Panc1 (cell line): ENCODE measurements at regions not wholly inside any gene's neighbourhood (a gene's known extent, or its start where the extent isn't known, plus 50 kb on each side); places are given as distances from the start of the nearest gene placed in this dataset.

Source experiments
- POLR2AphosphoS5 ChIP-seq: IDR thresholded peaks from 2 replicates; pipeline ENCODE4 v1.6.1; 2012; ENCODE audit warnings: mild to moderate bottlenecking, low read depth, low read length, moderate library complexity
- SIN3A ChIP-seq: IDR thresholded peaks from 2 replicates; pipeline ENCODE4 v1.6.1; 2012; ENCODE audit warnings: low read depth, mild to moderate bottlenecking, low read length, moderate library complexity, borderline replicate concordance; ENCODE audit not compliant: insufficient read depth
- TCF7L2 ChIP-seq: IDR thresholded peaks from 2 replicates; pipeline ENCODE4 v1.6.1; 2011; ENCODE audit warnings: mild to moderate bottlenecking, low read depth, low read length, inconsistent platforms
- TF ChIP-seq, protein P1 (sequence below): fragments of 450-650 bp; IDR thresholded peaks from 2 replicates; pipeline ENCODE4 v1.5.1; 2017; ENCODE audit warnings: mild to moderate bottlenecking
- TF ChIP-seq, protein P2 (sequence below), 2 experiments: IDR thresholded peaks; 2 replicates each; pipeline ENCODE4 v1.6.1; 2011 to 2012; ENCODE audit warnings: low read depth in 2 of 2, control low read depth in 1 of 2, low read length in 1 of 2, mild to moderate bottlenecking in 1 of 2, moderate library complexity in 1 of 2; ENCODE audit not compliant: insufficient read depth in 1 of 2

DNA sequence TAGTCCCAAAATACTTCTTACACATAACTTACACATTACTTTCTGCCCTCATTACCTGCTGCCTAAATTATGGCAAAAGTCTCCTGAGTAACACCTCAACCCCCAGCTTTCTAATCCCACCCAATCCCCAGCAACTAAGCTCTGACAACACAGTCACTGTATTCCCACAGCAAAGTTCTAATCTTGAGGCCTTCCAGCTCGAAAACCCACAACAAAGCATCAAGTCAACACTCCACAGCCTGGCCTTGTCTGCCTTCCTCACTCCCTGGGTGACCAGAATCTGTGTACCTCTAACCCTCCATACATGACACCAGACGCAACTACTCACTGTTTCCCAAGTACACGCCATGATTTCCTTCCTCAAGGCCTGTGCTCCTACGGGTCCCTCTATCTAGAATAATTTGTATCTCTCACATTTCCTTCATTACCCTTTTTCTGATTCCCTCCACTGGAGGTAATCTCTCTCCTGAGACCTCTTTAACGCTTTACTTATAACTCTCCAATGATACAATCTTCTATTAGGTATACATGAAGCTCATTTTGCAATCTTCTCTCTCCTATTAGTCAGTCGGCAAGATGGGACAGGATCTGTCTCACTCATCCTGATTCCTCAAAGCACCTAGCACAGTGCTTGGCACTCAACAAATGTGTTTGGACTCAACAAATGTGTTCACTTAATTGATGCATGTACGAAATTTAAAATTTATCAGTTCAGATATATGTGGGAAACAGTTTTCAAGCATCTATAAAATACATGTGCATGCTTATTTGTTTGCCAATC lies 87.6 kb upstream of the DOCK9 start:
- TF ChIP-seq, protein P1, sequence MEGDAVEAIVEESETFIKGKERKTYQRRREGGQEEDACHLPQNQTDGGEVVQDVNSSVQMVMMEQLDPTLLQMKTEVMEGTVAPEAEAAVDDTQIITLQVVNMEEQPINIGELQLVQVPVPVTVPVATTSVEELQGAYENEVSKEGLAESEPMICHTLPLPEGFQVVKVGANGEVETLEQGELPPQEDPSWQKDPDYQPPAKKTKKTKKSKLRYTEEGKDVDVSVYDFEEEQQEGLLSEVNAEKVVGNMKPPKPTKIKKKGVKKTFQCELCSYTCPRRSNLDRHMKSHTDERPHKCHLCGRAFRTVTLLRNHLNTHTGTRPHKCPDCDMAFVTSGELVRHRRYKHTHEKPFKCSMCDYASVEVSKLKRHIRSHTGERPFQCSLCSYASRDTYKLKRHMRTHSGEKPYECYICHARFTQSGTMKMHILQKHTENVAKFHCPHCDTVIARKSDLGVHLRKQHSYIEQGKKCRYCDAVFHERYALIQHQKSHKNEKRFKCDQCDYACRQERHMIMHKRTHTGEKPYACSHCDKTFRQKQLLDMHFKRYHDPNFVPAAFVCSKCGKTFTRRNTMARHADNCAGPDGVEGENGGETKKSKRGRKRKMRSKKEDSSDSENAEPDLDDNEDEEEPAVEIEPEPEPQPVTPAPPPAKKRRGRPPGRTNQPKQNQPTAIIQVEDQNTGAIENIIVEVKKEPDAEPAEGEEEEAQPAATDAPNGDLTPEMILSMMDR: no peak
- TF ChIP-seq POLR2AphosphoS5: no peak
- TF ChIP-seq SIN3A: no peak
- no peak for TF ChIP-seq TCF7L2
- TF ChIP-seq, protein P2, sequence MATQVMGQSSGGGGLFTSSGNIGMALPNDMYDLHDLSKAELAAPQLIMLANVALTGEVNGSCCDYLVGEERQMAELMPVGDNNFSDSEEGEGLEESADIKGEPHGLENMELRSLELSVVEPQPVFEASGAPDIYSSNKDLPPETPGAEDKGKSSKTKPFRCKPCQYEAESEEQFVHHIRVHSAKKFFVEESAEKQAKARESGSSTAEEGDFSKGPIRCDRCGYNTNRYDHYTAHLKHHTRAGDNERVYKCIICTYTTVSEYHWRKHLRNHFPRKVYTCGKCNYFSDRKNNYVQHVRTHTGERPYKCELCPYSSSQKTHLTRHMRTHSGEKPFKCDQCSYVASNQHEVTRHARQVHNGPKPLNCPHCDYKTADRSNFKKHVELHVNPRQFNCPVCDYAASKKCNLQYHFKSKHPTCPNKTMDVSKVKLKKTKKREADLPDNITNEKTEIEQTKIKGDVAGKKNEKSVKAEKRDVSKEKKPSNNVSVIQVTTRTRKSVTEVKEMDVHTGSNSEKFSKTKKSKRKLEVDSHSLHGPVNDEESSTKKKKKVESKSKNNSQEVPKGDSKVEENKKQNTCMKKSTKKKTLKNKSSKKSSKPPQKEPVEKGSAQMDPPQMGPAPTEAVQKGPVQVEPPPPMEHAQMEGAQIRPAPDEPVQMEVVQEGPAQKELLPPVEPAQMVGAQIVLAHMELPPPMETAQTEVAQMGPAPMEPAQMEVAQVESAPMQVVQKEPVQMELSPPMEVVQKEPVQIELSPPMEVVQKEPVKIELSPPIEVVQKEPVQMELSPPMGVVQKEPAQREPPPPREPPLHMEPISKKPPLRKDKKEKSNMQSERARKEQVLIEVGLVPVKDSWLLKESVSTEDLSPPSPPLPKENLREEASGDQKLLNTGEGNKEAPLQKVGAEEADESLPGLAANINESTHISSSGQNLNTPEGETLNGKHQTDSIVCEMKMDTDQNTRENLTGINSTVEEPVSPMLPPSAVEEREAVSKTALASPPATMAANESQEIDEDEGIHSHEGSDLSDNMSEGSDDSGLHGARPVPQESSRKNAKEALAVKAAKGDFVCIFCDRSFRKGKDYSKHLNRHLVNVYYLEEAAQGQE (IDR thresholded peaks at IDR 0.05; ENCODE audit: insufficient read depth in 1 of 2, low read depth in 2 of 2, low read length in 1 of 2): no peak
